ENCODE measurements at regions not wholly inside any gene's neighbourhood (a gene's known extent, or its start where the extent isn't known, plus 50 kb on each side); places are given as distances from the start of the nearest gene placed in this dataset.

GRCh38 chr13:110811008-110811720 is 97.7 kb downstream of the ING1 start:
- Histone ChIP-seq H3K36me3 (ENCODE audit: control insufficient read depth, insufficient read depth, low read length) (no peaks in the 10 kb centered on the region), H3K27me3 (ENCODE audit: control insufficient read depth, insufficient read depth, low read length) (peaks cover 27% of the 10 kb centered on the region), H3K4me3 (ENCODE audit: low read depth, low read length) (no peak overlapping the region)
- no peak for TF ChIP-seq CTCF (IDR thresholded peaks at IDR 0.05; ENCODE audit: insufficient read depth, low read length, poor library complexity, severe bottlenecking)
- no peak for DNase-seq (ENCODE audit: low read depth)

GRCh38 chr13:110811771-110812120 is 98.2 kb downstream of the ING1 start:
- no peak for TF ChIP-seq CTCF (IDR thresholded peaks at IDR 0.05; ENCODE audit: insufficient read depth, low read length, poor library complexity, severe bottlenecking)
- Histone ChIP-seq H3K4me3 (ENCODE audit: low read depth, low read length) (no peak overlapping the region), H3K27me3 (ENCODE audit: control insufficient read depth, insufficient read depth, low read length) (peaks cover 27% of the 10 kb centered on the region), H3K36me3 (ENCODE audit: control insufficient read depth, insufficient read depth, low read length) (no peaks in the 10 kb centered on the region)
- DNase-seq (ENCODE audit: low read depth): no peak

GRCh38 chr13:110812121-110812868 is 98.8 kb downstream of the ING1 start:
- peak overlapping the region; percentile 15 for H3K4me3 ChIP-seq (ENCODE audit: low read depth, low read length)
- H3K27me3 ChIP-seq (ENCODE audit: control insufficient read depth, insufficient read depth, low read length): peaks cover 27% of the 10 kb centered on the region
- DNase-seq (ENCODE audit: low read depth): no peak
- no peaks in the 10 kb centered on the region for H3K36me3 ChIP-seq (ENCODE audit: control insufficient read depth, insufficient read depth, low read length)
- peak; percentile 16 for TF ChIP-seq CTCF (IDR thresholded peaks at IDR 0.05; ENCODE audit: insufficient read depth, low read length, poor library complexity, severe bottlenecking)

GRCh38 chr13:110812869-110813645 is 99.6 kb downstream of the ING1 start:
- Histone ChIP-seq H3K27me3 (ENCODE audit: control insufficient read depth, insufficient read depth, low read length) (peaks cover 25% of the 10 kb centered on the region), H3K4me3 (ENCODE audit: low read depth, low read length) (no peak overlapping the region), H3K36me3 (ENCODE audit: control insufficient read depth, insufficient read depth, low read length) (no peaks in the 10 kb centered on the region)
- no peak for TF ChIP-seq CTCF (IDR thresholded peaks at IDR 0.05; ENCODE audit: insufficient read depth, low read length, poor library complexity, severe bottlenecking)
- DNase-seq (ENCODE audit: low read depth): no peak

- Histone ChIP-seq H3K36me3 (ENCODE audit: control insufficient read depth, insufficient read depth, low read length) (no peaks in the 10 kb centered on the region), H3K4me3 (ENCODE audit: low read depth, low read length) (no peak overlapping the region), H3K27me3 (ENCODE audit: control insufficient read depth, insufficient read depth, low read length) (peaks cover 25% of the 10 kb centered on the region)
- no peak for DNase-seq (ENCODE audit: low read depth)
- TF ChIP-seq CTCF (IDR thresholded peaks at IDR 0.05; ENCODE audit: insufficient read depth, low read length, poor library complexity, severe bottlenecking): no peak
Measured at GRCh38 chr13:110813646-110814624, 100.4 kb downstream of the ING1 start.

All from kidney epithelial cell (primary cell).